ENCODE measurements at regions not wholly inside any gene's neighbourhood (a gene's known extent, or its start where the extent isn't known, plus 50 kb on each side); places are given as distances from the start of the nearest gene placed in this dataset.

- TF ChIP-seq CTCF (IDR thresholded peaks at IDR 0.05 in 8 of 11, conservative IDR thresholded peaks at IDR 0.05 in 3 of 11) (no peak), POLR2AphosphoS5 (IDR thresholded peaks at IDR 0.05) (no peak)
Observed at GRCh38 chr3:61343543-61343942, 92.3 kb upstream of the FHIT start.

Data from spleen (tissue), 7 donors.